SK-N-MC (cell line): ENCODE measurements at regions not wholly inside any gene's neighbourhood (a gene's known extent, or its start where the extent isn't known, plus 50 kb on each side); places are given as distances from the start of the nearest gene placed in this dataset.
"Not testable (repeated sequence)": the region's sequence is repeated elsewhere in the genome, so short reads cannot be mapped to it uniquely, and the experiment has no call there.

Experiments
- EZH2 ChIP-seq: fragments of 200-600 bp; sonication (generic); IDR thresholded peaks from one replicate; pipeline ENCODE4 v1.6.1; 2017; ENCODE audit warnings: antibody characterized with exemption
- POLR2AphosphoS5 ChIP-seq: IDR thresholded peaks from 2 replicates; pipeline ENCODE4 v1.6.1; 2012; ENCODE audit warnings: mild to moderate bottlenecking, low read depth, low read length, borderline replicate concordance

- not testable (repeated sequence) for TF ChIP-seq EZH2, POLR2AphosphoS5
Measured at GRCh38 chr2:131681611-131682121, 154.0 kb downstream of the CCDC74A start.
